ENCODE measurements at regions not wholly inside any gene's neighbourhood (a gene's known extent, or its start where the extent isn't known, plus 50 kb on each side); places are given as distances from the start of the nearest gene placed in this dataset.

DNA sequence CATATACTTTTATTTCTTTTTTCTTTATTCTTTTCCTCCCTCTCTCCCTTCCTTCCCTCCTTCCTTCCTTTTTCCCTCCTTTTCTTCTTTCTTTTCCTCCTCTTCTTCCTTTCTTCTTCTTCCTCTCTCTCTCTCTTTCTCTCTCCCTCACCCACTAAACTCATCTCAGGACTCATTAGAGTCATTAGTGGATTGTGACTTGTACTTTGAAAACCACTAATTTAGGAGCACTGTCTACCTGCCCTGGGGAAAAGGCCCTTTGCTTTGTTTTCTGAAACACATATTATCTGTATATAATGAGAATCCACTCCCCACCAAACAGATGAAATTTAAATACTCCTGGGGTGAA lies 68.7 kb upstream of the CEP85L start:
- TF ChIP-seq, protein P1, sequence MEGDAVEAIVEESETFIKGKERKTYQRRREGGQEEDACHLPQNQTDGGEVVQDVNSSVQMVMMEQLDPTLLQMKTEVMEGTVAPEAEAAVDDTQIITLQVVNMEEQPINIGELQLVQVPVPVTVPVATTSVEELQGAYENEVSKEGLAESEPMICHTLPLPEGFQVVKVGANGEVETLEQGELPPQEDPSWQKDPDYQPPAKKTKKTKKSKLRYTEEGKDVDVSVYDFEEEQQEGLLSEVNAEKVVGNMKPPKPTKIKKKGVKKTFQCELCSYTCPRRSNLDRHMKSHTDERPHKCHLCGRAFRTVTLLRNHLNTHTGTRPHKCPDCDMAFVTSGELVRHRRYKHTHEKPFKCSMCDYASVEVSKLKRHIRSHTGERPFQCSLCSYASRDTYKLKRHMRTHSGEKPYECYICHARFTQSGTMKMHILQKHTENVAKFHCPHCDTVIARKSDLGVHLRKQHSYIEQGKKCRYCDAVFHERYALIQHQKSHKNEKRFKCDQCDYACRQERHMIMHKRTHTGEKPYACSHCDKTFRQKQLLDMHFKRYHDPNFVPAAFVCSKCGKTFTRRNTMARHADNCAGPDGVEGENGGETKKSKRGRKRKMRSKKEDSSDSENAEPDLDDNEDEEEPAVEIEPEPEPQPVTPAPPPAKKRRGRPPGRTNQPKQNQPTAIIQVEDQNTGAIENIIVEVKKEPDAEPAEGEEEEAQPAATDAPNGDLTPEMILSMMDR (IDR thresholded peaks at IDR 0.05; ENCODE audit: low read depth, low read length, missing input control) = no peak
- no peak for TF ChIP-seq NR2F2 (IDR thresholded peaks at IDR 0.05)
- no peak for TF ChIP-seq EGR1 (IDR thresholded peaks at IDR 0.05; ENCODE audit: low read depth in 2 of 2)
- no peak for TF ChIP-seq RAD21 (IDR thresholded peaks at IDR 0.05)
- no peak for TF ChIP-seq ZBTB33 (IDR thresholded peaks at IDR 0.05)
- TF ChIP-seq, protein P2, sequence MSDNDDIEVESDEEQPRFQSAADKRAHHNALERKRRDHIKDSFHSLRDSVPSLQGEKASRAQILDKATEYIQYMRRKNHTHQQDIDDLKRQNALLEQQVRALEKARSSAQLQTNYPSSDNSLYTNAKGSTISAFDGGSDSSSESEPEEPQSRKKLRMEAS (IDR thresholded peaks at IDR 0.05) = no peak
- no peak for TF ChIP-seq YY1 (IDR thresholded peaks at IDR 0.05)
- no peak for TF ChIP-seq JUND (IDR thresholded peaks at IDR 0.05)
- no peak for TF ChIP-seq GABPA (IDR thresholded peaks at IDR 0.05 in 1 of 2, conservative IDR thresholded peaks at IDR 0.05 in 1 of 2)
- TF ChIP-seq HNF4A (conservative IDR thresholded peaks at IDR 0.05) = no peak
- TF ChIP-seq, protein P3, sequence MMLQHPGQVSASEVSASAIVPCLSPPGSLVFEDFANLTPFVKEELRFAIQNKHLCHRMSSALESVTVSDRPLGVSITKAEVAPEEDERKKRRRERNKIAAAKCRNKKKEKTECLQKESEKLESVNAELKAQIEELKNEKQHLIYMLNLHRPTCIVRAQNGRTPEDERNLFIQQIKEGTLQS (IDR thresholded peaks at IDR 0.05) = no peak
- no peak for TF ChIP-seq FOXA1 (IDR thresholded peaks at IDR 0.05)

Measured in liver (tissue), 3 donors.